ENCODE measurements at regions not wholly inside any gene's neighbourhood (a gene's known extent, or its start where the extent isn't known, plus 50 kb on each side); places are given as distances from the start of the nearest gene placed in this dataset.

DNA sequence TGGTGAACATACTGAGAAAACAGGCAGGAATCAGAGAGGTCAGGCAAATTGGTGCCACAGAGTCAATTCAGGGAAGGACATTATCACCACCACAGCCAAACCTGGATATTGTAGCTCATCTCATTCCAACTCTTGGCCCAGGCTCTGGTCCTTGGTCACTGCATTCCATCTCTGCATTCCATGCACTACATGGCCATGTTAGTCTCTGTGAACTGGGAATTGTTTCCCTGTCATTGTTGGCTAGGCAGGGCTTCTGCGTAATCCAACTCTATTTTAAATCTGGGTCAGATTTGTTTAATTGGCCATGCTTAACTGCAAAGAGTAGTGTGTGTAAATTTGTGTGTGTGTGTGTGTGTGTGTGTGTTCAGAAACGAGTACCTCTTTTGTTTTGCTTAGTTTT, 837.6 kb upstream of the ADAMTS5 start:
- Histone ChIP-seq H4K91ac (ENCODE audit: low read length) (no peak overlapping the region), H3K27ac (ENCODE audit: low read length, poor library complexity, severe bottlenecking) (no peak overlapping the region), H2AFZ (ENCODE audit: low read depth, low read length) (no peak overlapping the region), H3K4ac (ENCODE audit: low read depth in 1 of 2, low read length in 2 of 2) (no peak overlapping the region), H2BK5ac (ENCODE audit: low read depth, low read length, poor library complexity, severe bottlenecking) (no peak overlapping the region), H3K79me1 (replicated peaks; ENCODE audit: low read length, poor library complexity, severe bottlenecking) (no peaks in the 10 kb centered on the region), H2BK15ac (ENCODE audit: low read depth, poor library complexity, severe bottlenecking) (no peak overlapping the region), H2BK120ac (ENCODE audit: low read depth, low read length) (no peak overlapping the region), H3K9ac (ENCODE audit: low read length) (no peak overlapping the region), H4K8ac (ENCODE audit: low read length) (no peak overlapping the region), H3K4me2 (ENCODE audit: low read length, poor library complexity, severe bottlenecking) (no peak overlapping the region), H3K9me3 (ENCODE audit: control insufficient read depth, low read length) (no peaks in the 10 kb centered on the region), H3K18ac (ENCODE audit: low read depth in 1 of 2, low read length in 2 of 2) (peak overlapping the region in 1 of 2 experiments; percentile 28), H3K27me3 (ENCODE audit: control insufficient read depth in 1 of 2, insufficient read depth in 1 of 2, low read length in 2 of 2) (no peaks in the 10 kb centered on the region), H2AK5ac (ENCODE audit: low read length, severe bottlenecking) (no peak overlapping the region), H3K4me3 (ENCODE audit: insufficient read depth in 1 of 2, low read depth in 1 of 2, low read length in 2 of 2) (no peak overlapping the region), H2BK12ac (ENCODE audit: low read length in 2 of 2) (peak overlapping the region; percentile 4 to 33), H3K4me1 (ENCODE audit: control insufficient read depth, insufficient read depth, low read depth, low read length) (no peaks in the 10 kb centered on the region), H3K14ac (ENCODE audit: low read length in 2 of 2) (no peak overlapping the region), H3K23ac (ENCODE audit: low read length in 2 of 2) (no peak overlapping the region), H3K36me3 (ENCODE audit: control insufficient read depth in 1 of 2, insufficient read depth in 2 of 2, low read depth in 1 of 2, low read length in 2 of 2) (no peaks in the 10 kb centered on the region)
- WGBS = 92% methylated on average over 2 of the region's 2 CpGs
- DNase-seq = no peak

DNA sequence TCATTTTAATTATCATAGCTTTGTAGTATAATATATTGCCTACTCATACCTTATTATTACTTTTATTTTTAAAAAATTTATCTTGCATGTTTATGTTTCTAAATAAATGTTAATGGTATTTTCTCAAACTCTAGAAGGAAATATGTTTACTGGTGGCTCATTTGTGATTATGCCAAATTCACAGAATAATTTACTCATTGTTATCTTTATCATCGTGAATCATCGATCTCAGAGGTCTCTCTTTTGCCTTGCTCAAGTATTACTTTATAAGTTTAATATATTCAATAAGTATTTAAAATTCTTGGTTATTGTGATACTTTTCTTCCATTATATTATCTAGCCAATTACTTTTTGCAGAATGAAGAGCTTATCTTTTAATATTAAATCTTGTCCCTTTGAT, 836.7 kb upstream of the ADAMTS5 start:
- no CpG with 5 or more reads among the region's 2 CpGs for WGBS
- Histone ChIP-seq H3K23ac (ENCODE audit: low read length in 2 of 2) (no peak overlapping the region), H2BK12ac (ENCODE audit: low read length in 2 of 2) (no peak overlapping the region), H3K9me3 (ENCODE audit: control insufficient read depth, low read length) (no peaks in the 10 kb centered on the region), H4K91ac (ENCODE audit: low read length) (no peak overlapping the region), H3K79me1 (replicated peaks; ENCODE audit: low read length, poor library complexity, severe bottlenecking) (no peaks in the 10 kb centered on the region), H2BK120ac (ENCODE audit: low read depth, low read length) (no peak overlapping the region), H3K4me2 (ENCODE audit: low read length, poor library complexity, severe bottlenecking) (no peak overlapping the region), H4K8ac (ENCODE audit: low read length) (no peak overlapping the region), H3K27ac (ENCODE audit: low read length, poor library complexity, severe bottlenecking) (no peak overlapping the region), H3K36me3 (ENCODE audit: control insufficient read depth in 1 of 2, insufficient read depth in 2 of 2, low read depth in 1 of 2, low read length in 2 of 2) (no peaks in the 10 kb centered on the region), H3K4ac (ENCODE audit: low read depth in 1 of 2, low read length in 2 of 2) (no peak overlapping the region), H3K18ac (ENCODE audit: low read depth in 1 of 2, low read length in 2 of 2) (no peak overlapping the region), H3K14ac (ENCODE audit: low read length in 2 of 2) (no peak overlapping the region), H2AFZ (ENCODE audit: low read depth, low read length) (no peak overlapping the region), H3K4me1 (ENCODE audit: control insufficient read depth, insufficient read depth, low read depth, low read length) (no peaks in the 10 kb centered on the region), H3K4me3 (ENCODE audit: insufficient read depth in 1 of 2, low read depth in 1 of 2, low read length in 2 of 2) (no peak overlapping the region), H3K27me3 (ENCODE audit: control insufficient read depth in 1 of 2, insufficient read depth in 1 of 2, low read length in 2 of 2) (no peaks in the 10 kb centered on the region), H2BK5ac (ENCODE audit: low read depth, low read length, poor library complexity, severe bottlenecking) (no peak overlapping the region), H3K9ac (ENCODE audit: low read length) (no peak overlapping the region), H2AK5ac (ENCODE audit: low read length, severe bottlenecking) (no peak overlapping the region), H2BK15ac (ENCODE audit: low read depth, poor library complexity, severe bottlenecking) (no peak overlapping the region)
- no peak for DNase-seq

- Histone ChIP-seq H3K27me3 (ENCODE audit: control insufficient read depth in 1 of 2, insufficient read depth in 1 of 2, low read length in 2 of 2) (no peaks in the 10 kb centered on the region), H3K9ac (ENCODE audit: low read length) (peak overlapping the region; percentile 30), H4K8ac (ENCODE audit: low read length) (no peak overlapping the region), H3K9me3 (ENCODE audit: control insufficient read depth, low read length) (no peaks in the 10 kb centered on the region), H2AFZ (ENCODE audit: low read depth, low read length) (no peak overlapping the region), H2AK5ac (ENCODE audit: low read length, severe bottlenecking) (no peak overlapping the region), H3K4ac (ENCODE audit: low read depth in 1 of 2, low read length in 2 of 2) (no peak overlapping the region), H2BK12ac (ENCODE audit: low read length in 2 of 2) (no peak overlapping the region), H3K4me2 (ENCODE audit: low read length, poor library complexity, severe bottlenecking) (no peak overlapping the region), H3K36me3 (ENCODE audit: control insufficient read depth in 1 of 2, insufficient read depth in 2 of 2, low read depth in 1 of 2, low read length in 2 of 2) (no peaks in the 10 kb centered on the region), H2BK15ac (ENCODE audit: low read depth, poor library complexity, severe bottlenecking) (no peak overlapping the region), H4K91ac (ENCODE audit: low read length) (no peak overlapping the region), H3K27ac (ENCODE audit: low read length, poor library complexity, severe bottlenecking) (no peak overlapping the region), H3K23ac (ENCODE audit: low read length in 2 of 2) (no peak overlapping the region), H2BK5ac (ENCODE audit: low read depth, low read length, poor library complexity, severe bottlenecking) (no peak overlapping the region), H3K4me1 (ENCODE audit: control insufficient read depth, insufficient read depth, low read depth, low read length) (no peaks in the 10 kb centered on the region), H2BK120ac (ENCODE audit: low read depth, low read length) (no peak overlapping the region), H3K4me3 (ENCODE audit: insufficient read depth in 1 of 2, low read depth in 1 of 2, low read length in 2 of 2) (peak overlapping the region in 1 of 2 experiments; percentile 60), H3K14ac (ENCODE audit: low read length in 2 of 2) (no peak overlapping the region), H3K18ac (ENCODE audit: low read depth in 1 of 2, low read length in 2 of 2) (no peak overlapping the region), H3K79me1 (replicated peaks; ENCODE audit: low read length, poor library complexity, severe bottlenecking) (no peaks in the 10 kb centered on the region)
- 46% methylated on average over 5 of the region's 7 CpGs for WGBS
- no peak for DNase-seq
These were observed 836.1 kb upstream of the ADAMTS5 start for GRCh38 chr21:27802816-27803475.

- no peak overlapping the region for H2AK5ac ChIP-seq (ENCODE audit: low read length, severe bottlenecking)
- no peak overlapping the region for H2BK12ac ChIP-seq (ENCODE audit: low read length in 2 of 2)
These were observed 833.0 kb upstream of the ADAMTS5 start for GRCh38 chr21:27799861-27800260.

More at GRCh38 chr21:27799861-27800260, 833.0 kb upstream of the ADAMTS5 start:
- Histone ChIP-seq H2BK15ac (ENCODE audit: low read depth, poor library complexity, severe bottlenecking) (no peak overlapping the region), H3K23ac (ENCODE audit: low read length in 2 of 2) (no peak overlapping the region), H3K4ac (ENCODE audit: low read depth in 1 of 2, low read length in 2 of 2) (no peak overlapping the region), H2BK120ac (ENCODE audit: low read depth, low read length) (no peak overlapping the region), H2AFZ (ENCODE audit: low read depth, low read length) (no peak overlapping the region), H4K91ac (ENCODE audit: low read length) (no peak overlapping the region), H3K4me2 (ENCODE audit: low read length, poor library complexity, severe bottlenecking) (no peak overlapping the region), H3K27me3 (ENCODE audit: control insufficient read depth in 1 of 2, insufficient read depth in 1 of 2, low read length in 2 of 2) (no peaks in the 10 kb centered on the region), H3K4me1 (ENCODE audit: control insufficient read depth, insufficient read depth, low read depth, low read length) (no peaks in the 10 kb centered on the region), H3K27ac (ENCODE audit: low read length, poor library complexity, severe bottlenecking) (no peak overlapping the region), H3K9ac (ENCODE audit: low read length) (peak overlapping the region; percentile 9), H3K18ac (ENCODE audit: low read depth in 1 of 2, low read length in 2 of 2) (no peak overlapping the region), H3K36me3 (ENCODE audit: control insufficient read depth in 1 of 2, insufficient read depth in 2 of 2, low read depth in 1 of 2, low read length in 2 of 2) (no peaks in the 10 kb centered on the region), H2BK5ac (ENCODE audit: low read depth, low read length, poor library complexity, severe bottlenecking) (no peak overlapping the region), H4K8ac (ENCODE audit: low read length) (no peak overlapping the region), H3K14ac (ENCODE audit: low read length in 2 of 2) (no peak overlapping the region), H3K9me3 (ENCODE audit: control insufficient read depth, low read length) (no peaks in the 10 kb centered on the region), H3K79me1 (replicated peaks; ENCODE audit: low read length, poor library complexity, severe bottlenecking) (no peaks in the 10 kb centered on the region), H3K4me3 (ENCODE audit: insufficient read depth in 1 of 2, low read depth in 1 of 2, low read length in 2 of 2) (peak overlapping the region in 1 of 2 experiments; percentile 20)
- WGBS = 100% methylated on average over 4 of the region's 8 CpGs
- no peak for DNase-seq
